Hematopoietic multipotent progenitor cell treated with erythropoietin and hydrocortisone succinate and interleukin-3 and kit ligand, for 6 days (in vitro differentiated cells): ENCODE measurements at regions not wholly inside any gene's neighbourhood (a gene's known extent, or its start where the extent isn't known, plus 50 kb on each side); places are given as distances from the start of the nearest gene placed in this dataset.
"Not testable (repeated sequence)": the region's sequence is repeated elsewhere in the genome, so short reads cannot be mapped to it uniquely, and the experiment has no call there.

Source experiments
- DNase-seq: peaks from one replicate; pipeline ENCODE4 v3.0.0-alpha.2; 2015

DNA sequence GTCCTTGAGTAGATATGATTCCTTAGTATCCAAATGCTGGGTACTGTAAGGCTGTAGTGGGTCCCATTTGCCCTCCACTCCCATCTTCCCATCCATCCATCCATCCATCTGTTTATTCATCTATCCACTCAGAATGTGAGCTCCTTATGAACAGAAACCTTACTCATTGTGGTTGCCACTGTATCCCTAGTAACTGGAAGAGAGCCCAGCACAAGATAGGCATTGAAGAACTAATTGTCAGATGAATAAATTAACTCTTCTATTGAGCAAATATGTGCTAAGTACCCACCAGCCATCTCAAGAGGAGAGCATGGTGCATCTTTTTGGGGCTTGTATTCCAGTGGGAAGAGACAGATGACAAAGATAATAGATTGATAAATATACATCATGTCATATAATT, 86.4 kb upstream of the SEZ6L start:
- DNase-seq, result no peak

DNA sequence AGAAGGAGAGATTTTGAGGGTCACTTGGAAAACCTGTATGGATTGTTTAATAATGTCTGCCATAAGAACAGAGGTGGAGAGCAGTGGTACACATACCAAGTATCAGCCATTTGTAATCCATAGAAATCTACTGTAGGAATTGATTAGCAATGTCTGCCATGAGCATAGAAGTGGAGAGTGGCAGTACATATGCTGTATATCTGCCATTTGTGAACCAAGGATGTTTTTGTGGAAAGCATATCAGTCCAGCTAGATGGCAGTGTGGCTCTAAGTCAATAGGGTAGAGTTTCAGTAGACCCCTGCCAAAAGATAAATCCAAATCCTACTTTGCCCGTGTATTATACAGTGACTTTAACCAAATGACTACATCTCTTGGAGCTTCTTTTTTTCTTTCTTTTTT, 82.9 kb upstream of the SEZ6L start:
- DNase-seq, result peak; percentile 3

DNA sequence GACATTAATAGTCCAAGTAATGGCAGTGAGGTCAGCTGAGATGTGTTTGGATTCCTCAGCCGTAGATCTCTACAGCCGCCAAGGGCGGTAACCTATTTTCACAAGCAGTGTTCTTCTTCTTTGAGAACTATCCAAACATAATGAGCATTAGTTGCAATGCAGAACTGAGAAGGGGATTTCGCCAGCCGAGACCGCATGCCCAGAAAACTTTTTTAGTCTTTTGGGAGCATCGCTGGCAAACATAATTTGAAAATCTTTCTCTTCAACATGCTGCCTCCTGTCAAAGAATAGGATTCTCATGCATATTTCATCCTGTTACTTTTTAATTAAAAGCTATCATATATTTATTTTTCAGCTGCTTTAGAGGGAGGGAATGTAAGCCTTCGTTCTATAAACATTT, 81.4 kb upstream of the SEZ6L start:
- no peak for DNase-seq

DNA sequence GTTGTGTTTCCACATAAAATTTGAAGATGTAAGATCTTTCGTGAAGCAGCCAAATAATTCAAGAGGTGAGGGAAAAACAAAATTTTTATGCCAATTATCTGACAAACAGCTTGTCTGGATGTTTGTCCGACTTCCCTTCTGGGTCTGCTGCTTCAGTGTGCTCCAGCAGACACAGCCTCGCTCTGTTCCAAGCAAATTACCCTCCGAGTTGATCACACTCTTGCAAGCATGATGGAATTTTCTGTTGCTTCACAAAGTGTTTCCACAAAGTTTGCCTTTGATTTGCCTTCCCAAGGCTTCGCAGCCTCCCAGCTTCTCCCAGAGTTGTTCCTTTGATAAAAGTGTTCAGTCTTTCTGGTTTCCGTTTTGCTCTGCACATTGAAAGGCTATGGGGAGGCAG, 78.4 kb upstream of the SEZ6L start:
- no peak for DNase-seq

DNA sequence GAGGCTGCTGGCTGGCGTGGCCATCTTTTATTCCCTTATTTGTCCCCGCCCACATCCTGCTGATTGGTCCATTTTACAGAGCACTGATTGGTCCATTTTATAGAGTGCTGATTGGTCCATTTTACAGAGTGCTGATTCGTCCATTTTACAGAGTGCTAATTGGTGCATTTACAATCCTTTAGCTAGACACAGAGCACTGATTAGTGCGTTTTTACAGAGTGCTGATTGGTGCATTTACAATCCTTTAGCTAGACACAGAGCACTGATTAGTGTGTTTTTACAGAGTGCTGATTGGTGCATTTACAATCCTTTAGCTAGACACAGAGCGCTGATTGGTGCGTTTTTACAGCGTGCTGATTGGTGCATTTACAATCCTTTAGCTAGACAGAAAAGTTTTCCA, 74.8 kb upstream of the SEZ6L start:
- DNase-seq, result not testable (repeated sequence)

DNA sequence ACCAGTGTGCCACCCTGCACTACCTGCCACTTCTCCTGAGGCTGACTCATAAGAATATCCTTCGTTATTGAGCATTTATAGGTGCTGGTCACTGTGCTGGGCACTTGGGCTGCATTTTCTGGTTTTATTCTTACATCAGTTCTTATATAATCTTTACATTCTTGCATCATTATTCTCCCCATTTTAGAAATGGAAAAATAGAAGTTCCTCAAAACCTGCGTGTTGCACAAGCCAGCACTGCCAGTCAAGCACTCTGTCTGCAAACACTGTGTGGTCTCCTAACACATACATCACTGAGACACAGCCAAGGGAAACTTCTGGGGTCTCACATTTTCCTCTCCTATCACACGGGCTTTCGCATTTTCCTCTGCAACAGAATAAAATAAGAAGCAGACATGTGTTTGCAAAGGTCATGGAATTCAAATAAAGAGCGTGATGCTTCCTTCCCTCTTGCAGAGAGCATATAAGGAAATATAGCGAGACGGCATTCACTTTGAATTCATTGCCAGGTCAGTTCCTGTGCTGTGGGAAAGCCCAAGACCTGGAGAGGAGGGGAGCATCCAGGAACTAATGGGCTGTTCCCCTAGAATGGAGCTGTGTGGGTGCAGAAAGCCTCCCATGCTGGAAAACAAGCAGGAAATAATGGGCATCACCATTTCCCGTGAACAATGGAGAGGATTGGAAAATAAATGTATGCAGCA, 73.9 kb upstream of the SEZ6L start:
- no peak for DNase-seq

DNA sequence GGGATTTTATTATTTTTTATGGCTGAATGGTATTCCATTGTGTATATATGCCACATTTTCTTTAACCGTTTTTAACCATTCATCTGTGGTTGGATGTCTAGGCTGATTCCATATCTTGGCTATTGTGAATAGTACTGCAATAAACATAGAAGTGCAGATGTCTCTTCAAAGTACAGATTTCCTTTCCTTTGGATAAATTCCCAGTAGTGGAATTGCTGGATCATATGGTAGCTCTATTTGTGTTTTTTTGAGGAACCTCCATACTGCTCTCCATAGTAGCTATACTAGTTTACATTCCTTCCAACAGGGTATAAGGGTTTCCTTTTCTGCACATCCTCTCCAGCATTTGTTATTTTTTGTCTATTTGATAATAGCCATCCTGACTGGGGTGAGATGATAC, 71.9 kb upstream of the SEZ6L start:
- DNase-seq, result no peak

DNA sequence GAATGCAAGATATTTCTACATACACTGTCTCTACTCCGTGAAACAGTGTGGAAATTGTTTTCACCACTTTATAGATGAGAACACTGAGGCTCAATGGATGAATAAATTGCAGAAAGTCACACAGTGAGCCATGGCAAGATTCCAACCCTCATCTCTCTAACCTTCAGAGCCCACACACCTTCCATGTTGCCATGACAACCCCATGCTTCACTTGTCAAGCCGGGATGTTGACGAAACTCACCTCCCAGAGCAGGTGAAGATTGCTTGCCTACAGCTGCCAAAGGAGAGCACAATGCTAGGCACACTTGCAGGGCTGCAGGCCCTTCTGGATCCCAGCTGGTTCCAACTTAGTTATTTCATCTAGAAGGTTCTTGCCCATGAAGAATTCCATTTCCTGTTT, 71.4 kb upstream of the SEZ6L start:
- no peak for DNase-seq

DNA sequence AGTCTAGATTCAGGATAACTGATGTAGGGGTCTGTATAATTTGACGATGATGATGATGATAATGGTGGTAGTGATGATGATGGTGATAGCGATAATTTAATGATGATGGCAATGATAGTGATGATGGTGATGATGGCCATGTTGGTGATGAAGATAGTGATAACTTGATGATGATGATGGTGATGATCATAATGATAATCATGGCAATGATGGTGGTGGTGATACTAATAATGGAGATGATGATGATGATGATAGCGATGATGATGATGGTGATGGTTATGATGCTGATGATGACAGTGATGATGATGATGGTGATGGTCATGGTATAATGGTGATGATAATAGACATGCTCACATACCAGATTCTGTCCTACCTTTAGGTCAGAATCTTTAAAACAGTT, 66.2 kb upstream of the SEZ6L start:
- no peak for DNase-seq

DNA sequence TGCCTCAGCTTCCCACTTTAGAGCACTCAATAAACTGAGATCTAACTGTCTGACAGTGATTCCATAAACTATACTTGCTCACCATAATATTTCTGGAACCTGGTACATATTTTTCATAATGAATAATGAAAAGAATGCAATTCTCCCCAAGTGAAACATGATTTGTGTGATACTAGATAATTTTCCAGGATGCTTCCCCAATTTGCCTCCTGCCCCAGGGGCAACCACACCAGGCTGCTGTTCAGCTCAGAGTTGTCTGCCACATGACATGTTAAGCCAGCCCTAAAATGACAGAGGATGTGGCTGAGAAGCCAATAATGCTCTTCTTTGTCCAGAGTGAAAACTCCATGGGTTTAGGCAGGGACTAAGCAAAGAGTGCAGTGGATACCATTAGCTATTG, 62.9 kb upstream of the SEZ6L start:
- no peak for DNase-seq

DNA sequence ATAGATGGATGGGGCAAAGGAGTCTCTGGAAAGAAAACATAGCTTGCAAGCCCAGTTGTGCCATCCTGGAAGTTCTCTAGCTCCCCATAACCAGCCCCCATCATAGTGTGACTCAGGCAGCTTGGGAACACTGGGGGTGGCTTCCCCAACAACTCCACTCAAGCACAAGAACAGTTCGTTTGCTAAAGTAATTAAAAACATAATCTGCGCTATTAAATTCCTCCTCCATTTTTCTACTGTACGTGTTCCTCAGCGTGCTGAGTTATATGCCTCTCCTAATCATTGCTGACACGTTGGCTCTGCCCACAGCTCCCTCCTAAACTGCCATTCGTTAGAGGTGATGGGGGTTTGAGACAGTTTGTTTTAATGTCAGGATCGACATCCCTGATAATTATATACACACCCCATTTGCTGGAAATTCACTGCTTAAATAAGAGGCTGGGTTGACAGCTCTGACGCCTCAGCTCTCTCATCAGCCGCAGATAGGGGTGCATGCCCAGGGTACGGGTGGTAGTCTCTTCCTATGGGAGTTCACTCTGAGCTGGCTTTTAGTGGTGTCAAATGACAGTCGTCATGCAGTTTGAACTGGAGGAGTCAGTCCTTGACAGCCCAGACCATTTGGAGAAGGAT, 59.5 kb upstream of the SEZ6L start:
- DNase-seq, result no peak

DNA sequence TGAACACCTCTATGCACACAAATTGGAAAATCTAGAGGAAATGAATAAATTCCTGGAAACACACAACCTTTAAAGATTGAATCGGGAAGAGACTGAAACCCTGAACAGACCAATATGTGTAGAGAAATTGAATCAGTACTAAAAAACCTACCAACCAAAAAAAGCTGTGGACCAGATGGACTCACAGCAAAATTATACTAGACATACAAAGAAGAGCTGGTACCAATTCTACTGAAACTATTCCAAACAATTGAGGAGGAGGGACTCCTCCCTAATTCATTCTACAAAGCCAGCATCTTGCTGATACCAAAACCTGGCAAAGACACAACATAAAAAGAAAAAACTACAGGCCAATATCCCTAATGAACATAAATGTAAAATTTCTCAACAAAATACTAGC, 54.4 kb upstream of the SEZ6L start:
- DNase-seq, result no peak

DNA sequence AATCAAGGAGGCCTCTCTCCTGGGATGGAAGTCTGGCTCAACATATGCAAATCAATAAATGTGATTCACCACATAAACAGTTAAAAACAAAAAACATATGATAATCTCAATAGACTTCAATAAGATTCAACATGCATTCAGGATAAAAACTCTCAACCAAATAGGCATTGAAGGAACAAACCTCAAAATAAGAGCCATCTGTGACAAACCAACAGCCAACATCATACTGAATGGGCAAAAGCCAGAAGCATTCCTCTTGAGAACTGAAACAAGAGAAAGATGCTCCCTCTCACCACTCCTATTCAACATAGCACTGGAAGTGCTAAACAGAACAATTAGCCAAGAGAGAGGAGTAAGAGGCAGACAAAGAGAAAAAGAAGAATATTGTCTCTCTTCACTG, 54.0 kb upstream of the SEZ6L start:
- no peak for DNase-seq
